PFSK-1 (cell line): ENCODE measurements at regions not wholly inside any gene's neighbourhood (a gene's known extent, or its start where the extent isn't known, plus 50 kb on each side); places are given as distances from the start of the nearest gene placed in this dataset.

Source experiments
- FOXP2 ChIP-seq: optimal IDR thresholded peaks from 2 replicates; pipeline ENCODE3; 2011; ENCODE audit warnings: borderline replicate concordance, control low read depth, inconsistent platforms; ENCODE audit not compliant: insufficient read depth; ENCODE audit errors: extremely low read length, extremely low read depth
- POLR2AphosphoS5 ChIP-seq: IDR thresholded peaks from 2 replicates; pipeline ENCODE4 v1.6.1; 2012; ENCODE audit warnings: low read depth, mild to moderate bottlenecking, control low read depth, low read length, moderate library complexity
- REST ChIP-seq, 2 experiments: IDR thresholded peaks; 2 replicates each; pipeline versions ENCODE4 v1.6.1 to v1.8.0; 2011 to 2012; ENCODE audit warnings: low read depth in 2 of 2, low read length in 2 of 2, control low read depth in 1 of 2, inconsistent platforms in 1 of 2, mild to moderate bottlenecking in 1 of 2, moderate library complexity in 1 of 2; ENCODE audit not compliant: insufficient read depth in 1 of 2
- SIN3A ChIP-seq: IDR thresholded peaks from 2 replicates; pipeline ENCODE4 v1.6.1; 2012; ENCODE audit warnings: mild to moderate bottlenecking, low read length, moderate library complexity, borderline replicate concordance; ENCODE audit not compliant: insufficient read depth
- TAF1 ChIP-seq: IDR thresholded peaks from 2 replicates; pipeline ENCODE4 v1.6.1; 2012; ENCODE audit warnings: low read length, control low read depth, borderline replicate concordance; ENCODE audit not compliant: insufficient read depth

DNA sequence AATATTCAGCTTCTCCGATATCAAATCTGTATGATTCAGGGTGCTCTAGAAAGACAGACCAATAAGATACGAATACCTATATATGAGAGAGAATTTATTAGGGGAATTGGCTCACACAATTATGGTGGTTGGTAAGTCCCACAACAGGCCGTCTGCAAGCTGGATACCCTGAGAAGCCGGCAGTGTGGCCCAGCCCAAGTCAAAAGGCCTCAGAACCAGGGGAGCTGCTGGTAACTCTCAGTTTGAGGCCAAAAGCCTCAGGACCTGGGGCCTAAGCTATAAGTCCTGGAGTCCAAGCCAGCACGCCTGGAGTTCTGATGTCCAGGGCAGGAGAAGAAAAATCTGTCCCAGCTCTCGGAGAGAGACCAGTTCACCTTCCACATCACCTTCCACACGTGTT lies 318.7 kb downstream of the BRD1 start:
- TF ChIP-seq FOXP2 (no peak), REST (IDR thresholded peaks at IDR 0.05; ENCODE audit: insufficient read depth in 1 of 2, low read depth in 2 of 2, low read length in 2 of 2) (no peak), SIN3A (no peak), POLR2AphosphoS5 (no peak), TAF1 (no peak)

GRCh38 chr22:49508561-49508960 lies 319.1 kb downstream of the BRD1 start:
- TF ChIP-seq SIN3A (no peak), TAF1 (no peak), FOXP2 (no peak), POLR2AphosphoS5 (no peak), REST (IDR thresholded peaks at IDR 0.05; ENCODE audit: insufficient read depth in 1 of 2, low read depth in 2 of 2, low read length in 2 of 2) (no peak)

GRCh38 chr22:49507607-49508292 lies 319.9 kb downstream of the BRD1 start:
- TF ChIP-seq POLR2AphosphoS5 (no peak), FOXP2 (no peak), TAF1 (no peak), REST (IDR thresholded peaks at IDR 0.05; ENCODE audit: insufficient read depth in 1 of 2, low read depth in 2 of 2, low read length in 2 of 2) (no peak), SIN3A (no peak)

GRCh38 chr22:49506010-49506400 lies 321.7 kb downstream of the BRD1 start:
- TF ChIP-seq REST (IDR thresholded peaks at IDR 0.05; ENCODE audit: insufficient read depth in 1 of 2, low read depth in 2 of 2, low read length in 2 of 2): no peak
- no peak for TF ChIP-seq POLR2AphosphoS5
- TF ChIP-seq FOXP2: no peak
- no peak for TF ChIP-seq SIN3A
- no peak for TF ChIP-seq TAF1
